Naive thymus-derived CD8-positive, alpha-beta T cell (primary cell): ENCODE measurements at regions not wholly inside any gene's neighbourhood (a gene's known extent, or its start where the extent isn't known, plus 50 kb on each side); places are given as distances from the start of the nearest gene placed in this dataset.
"Not testable (repeated sequence)": the region's sequence is repeated elsewhere in the genome, so short reads cannot be mapped to it uniquely, and the experiment has no call there.

Experiments
- ATAC-seq, 2 donors: fragments of 150-1000 bp; cut with Tn5 transposase in 1 of 2; sonication (Bioruptor Pico), chemical (Tn5 transposase) in 1 of 2; 1 replicate in 1 of 2; 2 replicates in 1 of 2; pipeline ENCODE4 v1.10.0; 2021; ENCODE audit warnings: mild to moderate bottlenecking in 2 of 2, moderate library complexity in 2 of 2
- POLR2A ChIA-PET: fragments of 350-600 bp; sonication (Branson Sonifier 250); formaldehyde crosslinking; loops from one replicate; lab custom pipeline; 2021; ENCODE audit warnings: antibody characterized with exemption; lab: Charles Lee
- DNase-seq, 10 donors: peaks; one replicate each; pipeline versions ENCODE4 v3.0.0 to v3.0.0-alpha.2; 2020 to 2022
- H3K27ac Mint-ChIP-seq, 10 donors: one replicate each; pipeline ENCODE4 v1.8.0; 2020 to 2022; ENCODE audit warnings: mild to moderate bottlenecking in 10 of 10, mixed read lengths in 10 of 10, moderate library complexity in 4 of 10, inconsistent platforms in 1 of 10
- H3K27me3 Mint-ChIP-seq, 5 donors: one replicate each; pipeline ENCODE4 v1.8.0; 2021 to 2022; ENCODE audit warnings: mixed read lengths in 5 of 5
- H3K36me3 Mint-ChIP-seq, 3 donors: one replicate each; pipeline ENCODE4 v1.8.0; 2020 to 2022; ENCODE audit warnings: mixed read lengths in 3 of 3, mild to moderate bottlenecking in 2 of 3, inconsistent platforms in 1 of 3
- H3K4me1 Mint-ChIP-seq, 4 donors: one replicate each; pipeline ENCODE4 v1.8.0; 2021 to 2022; ENCODE audit warnings: mixed read lengths in 4 of 4
- H3K4me3 Mint-ChIP-seq, 10 donors: one replicate each; pipeline ENCODE4 v1.8.0; 2020 to 2022; ENCODE audit warnings: mild to moderate bottlenecking in 10 of 10, mixed read lengths in 10 of 10, moderate library complexity in 6 of 10, inconsistent platforms in 1 of 10
- H3K9me3 Mint-ChIP-seq, 9 donors: one replicate each; pipeline ENCODE4 v1.8.0; 2020 to 2022; ENCODE audit warnings: mixed read lengths in 9 of 9, mild to moderate bottlenecking in 3 of 9, inconsistent platforms in 1 of 9, moderate library complexity in 1 of 9

DNA sequence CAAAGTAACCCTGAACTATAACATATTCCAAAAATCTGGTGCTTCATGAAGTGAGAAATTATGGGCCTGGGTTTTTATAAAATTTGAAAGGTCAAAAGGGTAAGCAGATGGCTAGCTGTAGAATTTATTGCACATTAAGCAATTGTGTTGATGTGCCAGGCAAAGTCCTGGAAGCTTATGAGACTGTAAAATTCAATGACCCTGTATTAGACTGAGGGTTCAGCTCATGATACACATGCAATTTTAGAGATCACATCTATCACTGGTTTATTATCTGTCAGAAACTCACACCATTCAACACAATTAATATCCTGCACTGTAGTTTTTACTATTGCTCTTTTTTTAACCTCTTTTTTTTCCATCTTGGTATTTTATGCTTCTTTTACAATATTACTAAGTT is 1162.6 kb upstream of the SLC39A10 start:
- Mint-ChIP-seq H3K4me1 (no peaks in the 10 kb centered on the region), H3K9me3 (no peaks in the 10 kb centered on the region), H3K36me3 (no peaks in the 10 kb centered on the region), H3K27me3 (no peaks in the 10 kb centered on the region), H3K27ac (no peak overlapping the region), H3K4me3 (no peak overlapping the region)
- DNase-seq (no peak), ATAC-seq (no peak)
- POLR2A ChIA-PET, result no interaction called here

DNA sequence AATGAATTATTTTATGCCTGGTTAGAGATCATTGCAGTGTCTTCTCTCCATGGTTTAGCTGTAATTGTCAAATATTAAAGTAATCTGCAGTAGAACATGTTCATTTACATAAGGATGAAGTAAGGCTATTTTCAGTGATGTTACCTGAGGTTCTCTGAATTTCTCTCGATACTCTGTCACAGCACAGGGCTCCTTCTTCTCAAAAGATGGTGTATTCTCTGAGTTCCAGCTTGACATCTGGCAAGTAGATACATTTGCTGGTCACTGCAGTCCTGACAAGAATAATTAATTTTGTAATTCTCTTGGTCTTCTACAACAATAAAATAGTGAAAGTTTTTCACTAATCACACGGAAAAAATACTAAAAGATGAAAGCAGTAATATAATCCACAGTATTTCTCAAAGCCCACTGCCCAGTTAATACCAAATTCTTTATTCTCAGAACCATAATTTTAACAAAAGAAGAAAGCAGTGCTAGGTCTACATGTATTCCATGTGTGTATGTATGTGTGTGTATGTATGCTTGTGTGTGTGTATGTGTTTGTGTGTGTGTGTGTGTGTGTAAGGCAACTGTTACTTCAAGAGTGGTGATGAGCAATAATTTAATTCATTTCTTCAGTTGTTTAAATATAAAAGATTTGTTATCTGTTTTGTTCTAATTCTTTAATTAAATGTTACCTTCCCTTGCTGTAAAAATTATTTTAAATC is 1165.5 kb upstream of the SLC39A10 start:
- Mint-ChIP-seq H3K27me3 (no peaks in the 10 kb centered on the region), H3K36me3 (no peaks in the 10 kb centered on the region), H3K9me3 (no peaks in the 10 kb centered on the region), H3K4me3 (no peak overlapping the region), H3K27ac (no peak overlapping the region), H3K4me1 (no peaks in the 10 kb centered on the region)
- POLR2A ChIA-PET, result no interaction called here
- DNase-seq (peak in 1 of 10 donors; percentile 15), ATAC-seq (peak in 1 of 2 donors; percentile 33)

DNA sequence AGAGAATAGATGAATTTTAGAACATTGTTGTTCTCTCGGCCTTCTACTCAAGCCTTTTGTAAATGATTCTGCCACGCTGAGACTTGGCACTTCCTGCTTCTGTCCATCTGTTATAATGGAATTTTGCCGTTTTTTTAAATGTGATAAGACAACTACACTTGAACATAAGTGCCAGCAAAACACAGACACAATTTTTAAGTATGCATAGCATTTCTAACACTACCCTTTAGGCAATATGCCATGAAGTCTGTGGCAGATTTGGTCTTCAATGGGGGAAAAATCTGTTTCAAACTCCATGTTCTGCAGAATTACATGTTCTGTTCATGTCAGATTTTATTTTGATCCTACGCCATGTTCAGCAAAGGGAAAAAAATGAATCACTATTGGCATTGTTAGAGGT is 1170.7 kb upstream of the SLC39A10 start:
- no peak overlapping the region for H3K27ac Mint-ChIP-seq
- POLR2A ChIA-PET, result no interaction called here
- H3K27me3 Mint-ChIP-seq, result no peaks in the 10 kb centered on the region
- H3K4me3 Mint-ChIP-seq, result no peak overlapping the region
- H3K36me3 Mint-ChIP-seq, result no peaks in the 10 kb centered on the region
- DNase-seq (no peak), ATAC-seq (no peak)
- no peaks in the 10 kb centered on the region for H3K4me1 Mint-ChIP-seq
- peaks cover 0 to 3% (median 0%) of the 10 kb centered on the region in 9 donors for H3K9me3 Mint-ChIP-seq

DNA sequence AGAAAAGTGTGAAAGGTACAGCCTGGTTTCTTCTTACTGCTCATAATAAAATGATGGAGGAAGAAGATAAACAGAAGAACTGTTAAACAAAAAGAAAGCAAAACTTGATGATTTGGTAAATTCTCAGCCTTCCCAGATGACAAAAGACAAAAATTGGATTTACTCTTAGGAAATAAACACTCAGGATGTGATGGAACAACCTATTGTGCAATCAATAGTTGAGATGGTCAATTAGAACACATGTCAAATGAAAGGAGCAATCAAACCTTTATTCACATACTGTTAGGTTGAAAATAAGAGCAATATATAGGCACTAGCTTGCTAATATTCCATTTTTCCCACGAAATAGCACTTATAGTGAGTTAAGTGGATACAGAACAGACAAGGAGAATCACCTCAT is 1174.0 kb upstream of the SLC39A10 start:
- Mint-ChIP-seq H3K9me3 (peaks cover 0 to 3% (median 0%) of the 10 kb centered on the region in 9 donors), H3K4me1 (no peaks in the 10 kb centered on the region), H3K4me3 (no peak overlapping the region), H3K27me3 (no peaks in the 10 kb centered on the region), H3K36me3 (no peaks in the 10 kb centered on the region), H3K27ac (no peak overlapping the region)
- DNase-seq (no peak), ATAC-seq (no peak)
- POLR2A ChIA-PET, result no interaction called here

DNA sequence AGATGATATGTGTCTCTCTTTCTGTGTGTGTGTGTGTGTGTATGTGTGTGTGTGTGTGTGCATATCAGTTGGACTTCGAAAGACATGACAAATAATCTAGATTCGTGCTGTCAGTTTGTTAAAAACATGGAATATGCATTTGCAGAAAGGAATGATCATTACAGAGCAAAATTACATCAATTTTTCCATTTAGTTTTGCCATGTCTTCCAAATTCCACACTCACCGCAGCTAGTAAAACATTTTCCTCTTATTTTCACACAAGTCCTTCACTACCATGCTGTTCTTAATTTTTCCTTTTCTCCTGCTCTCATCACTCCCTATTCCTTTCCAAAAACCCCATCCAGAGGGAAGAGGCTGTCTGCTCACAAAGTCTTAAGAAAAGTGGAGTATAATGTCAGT is 1191.4 kb upstream of the SLC39A10 start:
- Mint-ChIP-seq H3K27ac (no peak overlapping the region), H3K9me3 (peaks cover 0 to 8% (median 0%) of the 10 kb centered on the region in 9 donors), H3K27me3 (peaks cover 0 to 4% (median 0%) of the 10 kb centered on the region in 5 donors), H3K4me3 (no peak overlapping the region), H3K4me1 (no peaks in the 10 kb centered on the region), H3K36me3 (no peaks in the 10 kb centered on the region)
- POLR2A ChIA-PET, result no interaction called here
- DNase-seq (peak in 1 of 10 donors; percentile 15), ATAC-seq (no peak)

GRCh38 chr2:194464964-194465638 is 1191.9 kb upstream of the SLC39A10 start:
- Mint-ChIP-seq H3K4me3 (no peak overlapping the region), H3K36me3 (no peaks in the 10 kb centered on the region), H3K27me3 (peaks cover 0 to 4% (median 0%) of the 10 kb centered on the region in 5 donors), H3K27ac (peak overlapping the region in 1 of 10 donors; percentile 2), H3K9me3 (peaks cover 0 to 8% (median 0%) of the 10 kb centered on the region in 9 donors), H3K4me1 (no peaks in the 10 kb centered on the region)
- ATAC-seq (peak in 1 of 2 donors; percentile 29), DNase-seq (peak in 2 of 10 donors; percentile 12 to 23)
- POLR2A ChIA-PET, result no interaction called here

- H3K27me3 Mint-ChIP-seq, H3K4me3 Mint-ChIP-seq, ATAC-seq: not testable (repeated sequence)
These were observed 1194.1 kb upstream of the SLC39A10 start for GRCh38 chr2:194462883-194463282.

GRCh38 chr2:194455358-194455757 is 1201.7 kb upstream of the SLC39A10 start:
- H3K36me3 Mint-ChIP-seq, result no peaks in the 10 kb centered on the region
- H3K27ac Mint-ChIP-seq, result no peak overlapping the region
- H3K9me3 Mint-ChIP-seq, result peaks cover 0 to 2% (median 0%) of the 10 kb centered on the region in 9 donors
- no peak for DNase-seq
- no peak overlapping the region for H3K4me3 Mint-ChIP-seq
- POLR2A ChIA-PET, result no interaction called here
- no peaks in the 10 kb centered on the region for H3K4me1 Mint-ChIP-seq
- ATAC-seq, result no peak
- no peaks in the 10 kb centered on the region for H3K27me3 Mint-ChIP-seq

More at GRCh38 chr2:194462883-194463282, 1194.1 kb upstream of the SLC39A10 start:
- H3K36me3 Mint-ChIP-seq, DNase-seq, POLR2A ChIA-PET, H3K9me3 Mint-ChIP-seq, H3K27ac Mint-ChIP-seq, H3K4me1 Mint-ChIP-seq: not testable (repeated sequence)

- ATAC-seq, result no peak
- no peak overlapping the region for H3K27ac Mint-ChIP-seq
These were observed 1204.5 kb upstream of the SLC39A10 start for GRCh38 chr2:194452504-194452903.

DNA sequence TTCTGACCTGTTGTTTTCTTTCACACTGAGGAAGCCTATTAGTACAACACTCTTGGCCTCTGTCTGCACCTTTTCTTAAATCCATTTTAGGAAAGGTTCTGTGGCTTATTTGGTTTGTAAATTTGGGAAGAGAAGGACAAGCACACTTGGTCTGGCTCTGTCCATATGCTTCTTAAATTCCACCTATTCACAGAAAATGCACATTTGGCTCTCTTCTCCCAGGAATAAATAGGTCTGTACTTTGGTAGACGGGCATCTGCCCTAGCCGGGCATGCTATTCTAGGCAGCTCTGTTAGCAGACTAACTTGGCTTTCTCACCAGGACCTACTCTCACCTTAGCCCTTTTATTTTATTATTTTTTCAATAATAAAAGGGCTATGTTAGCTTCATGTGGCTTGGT is 1211.8 kb upstream of the SLC39A10 start:
- H3K27ac Mint-ChIP-seq, result no peak overlapping the region
- peaks cover 0 to 4% (median 0%) of the 10 kb centered on the region in 5 donors for H3K27me3 Mint-ChIP-seq
- no peak overlapping the region for H3K4me3 Mint-ChIP-seq
- no peaks in the 10 kb centered on the region for H3K4me1 Mint-ChIP-seq
- no peaks in the 10 kb centered on the region for H3K36me3 Mint-ChIP-seq
- ATAC-seq (no peak), DNase-seq (no peak)
- POLR2A ChIA-PET, result no interaction called here
- peaks cover 0 to 22% (median 5%) of the 10 kb centered on the region in 9 donors for H3K9me3 Mint-ChIP-seq

More at GRCh38 chr2:194452504-194452903, 1204.5 kb upstream of the SLC39A10 start:
- Mint-ChIP-seq H3K36me3 (no peaks in the 10 kb centered on the region), H3K4me3 (no peak overlapping the region), H3K27me3 (no peaks in the 10 kb centered on the region), H3K4me1 (no peaks in the 10 kb centered on the region), H3K9me3 (peaks cover 0 to 11% (median 0%) of the 10 kb centered on the region in 9 donors)
- POLR2A ChIA-PET, result no interaction called here
- no peak for DNase-seq

DNA sequence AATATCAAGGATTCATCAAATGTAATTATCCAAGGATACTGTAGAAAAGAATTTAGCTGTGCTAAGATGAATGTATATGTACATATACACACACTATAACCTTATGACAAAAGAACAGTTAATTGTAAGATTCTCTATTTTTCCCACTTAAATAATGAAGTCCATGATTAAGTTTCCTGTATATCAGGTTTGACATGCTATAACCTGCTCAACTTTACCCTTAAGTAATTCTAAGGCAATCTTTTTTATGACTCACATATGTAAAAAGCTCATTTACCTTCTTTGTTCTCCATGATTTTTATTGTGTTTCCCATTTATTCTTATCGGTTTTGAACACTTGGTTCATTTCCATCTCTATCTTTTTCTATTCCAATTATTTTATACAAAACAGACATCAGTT is 1213.1 kb upstream of the SLC39A10 start:
- no peaks in the 10 kb centered on the region for H3K4me1 Mint-ChIP-seq
- POLR2A ChIA-PET, result no interaction called here
- ATAC-seq, result no peak
- peaks cover 2 to 22% (median 7%) of the 10 kb centered on the region in 9 donors for H3K9me3 Mint-ChIP-seq
- no peak overlapping the region for H3K4me3 Mint-ChIP-seq
- H3K36me3 Mint-ChIP-seq, result no peaks in the 10 kb centered on the region
- H3K27ac Mint-ChIP-seq, result no peak overlapping the region
- peaks cover 0 to 4% (median 0%) of the 10 kb centered on the region in 5 donors for H3K27me3 Mint-ChIP-seq
- no peak for DNase-seq

DNA sequence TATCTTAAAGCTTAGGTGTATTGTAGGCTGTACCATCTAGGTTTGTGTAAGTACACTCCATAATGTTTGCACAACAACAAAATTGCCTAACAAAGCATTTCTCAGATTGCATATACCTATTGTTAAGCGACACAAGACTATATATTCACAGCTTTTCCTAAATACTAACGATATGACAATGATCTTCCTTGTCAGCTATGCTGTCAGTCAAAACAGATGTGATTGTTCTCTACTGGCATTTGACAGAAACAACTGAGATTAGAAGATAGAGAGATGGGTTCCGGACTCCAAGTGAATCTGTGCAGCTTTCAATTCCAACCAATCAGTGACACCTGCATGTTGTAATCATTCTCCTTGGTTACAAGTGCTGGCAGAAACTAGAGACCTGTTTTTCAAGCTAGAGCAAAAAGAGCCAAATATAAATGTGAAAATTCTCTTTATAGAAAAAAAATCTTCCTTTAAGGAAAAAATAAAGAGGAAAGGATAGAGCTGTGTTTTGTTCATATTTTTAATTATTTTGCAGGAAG is 1232.3 kb upstream of the SLC39A10 start:
- ATAC-seq (no peak), DNase-seq (no peak)
- Mint-ChIP-seq H3K27ac (no peak overlapping the region), H3K9me3 (peaks cover 0 to 2% (median 0%) of the 10 kb centered on the region in 9 donors), H3K4me3 (no peak overlapping the region), H3K36me3 (no peaks in the 10 kb centered on the region), H3K27me3 (no peaks in the 10 kb centered on the region), H3K4me1 (no peaks in the 10 kb centered on the region)
- POLR2A ChIA-PET, result no interaction called here

DNA sequence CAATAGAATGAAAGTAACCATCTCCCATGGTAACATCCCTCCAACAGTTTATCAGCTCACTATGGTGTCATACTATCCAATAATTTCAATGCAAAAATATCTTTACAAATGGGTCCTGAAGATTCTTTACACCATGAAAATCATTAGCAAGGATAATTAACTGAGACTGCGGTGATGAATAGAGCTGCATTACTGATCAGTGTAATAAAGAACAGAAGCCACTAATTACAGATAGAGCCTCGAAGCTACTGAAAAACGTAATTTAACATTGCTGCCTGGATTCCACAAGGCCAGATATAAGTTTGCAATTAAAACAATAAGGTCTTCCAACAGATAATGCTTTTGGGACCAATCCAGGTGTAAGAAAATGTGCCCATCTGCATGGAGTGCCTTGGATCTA is 1245.8 kb upstream of the SLC39A10 start:
- Mint-ChIP-seq H3K4me1 (no peaks in the 10 kb centered on the region), H3K27ac (no peak overlapping the region), H3K36me3 (no peaks in the 10 kb centered on the region), H3K4me3 (no peak overlapping the region), H3K9me3 (peaks cover 0 to 9% (median 0%) of the 10 kb centered on the region in 9 donors), H3K27me3 (no peaks in the 10 kb centered on the region)
- DNase-seq, result no peak
- ATAC-seq, result no peak
- POLR2A ChIA-PET, result no interaction called here
